GM19351 (cell line): ENCODE measurements at regions not wholly inside any gene's neighbourhood (a gene's known extent, or its start where the extent isn't known, plus 50 kb on each side); places are given as distances from the start of the nearest gene placed in this dataset.

Source experiments
- ATAC-seq: cut with Tn5 transposase; IDR thresholded peaks from one replicate; pipeline ENCODE4 v1.9.1; 2021; ENCODE audit warnings: mild to moderate bottlenecking, moderate library complexity; ENCODE audit not compliant: unreplicated experiment

- no peak for ATAC-seq
Observed at GRCh38 chr12:84689638-84690037, 223.0 kb downstream of the SLC6A15 start.

- no peak for ATAC-seq
Observed at GRCh38 chr12:84685379-84685778, 227.2 kb downstream of the SLC6A15 start.

DNA sequence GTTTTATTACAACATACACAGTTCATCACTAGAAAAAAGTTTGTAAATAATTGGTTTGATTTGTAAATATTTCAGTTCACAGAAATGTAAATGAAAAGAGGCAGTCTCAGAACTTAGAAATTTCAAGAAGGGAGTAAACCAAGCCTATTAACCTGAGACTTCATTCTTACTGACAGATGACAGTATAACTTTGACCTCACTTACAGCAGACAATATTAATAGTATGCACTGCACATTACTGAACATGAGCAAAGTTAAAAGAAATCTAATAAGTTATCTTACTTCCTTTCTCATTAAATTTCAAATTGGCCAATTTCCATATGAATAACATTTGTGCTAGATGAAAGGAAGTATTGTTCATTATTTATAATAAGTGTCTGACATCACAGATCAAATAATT, 235.8 kb downstream of the SLC6A15 start:
- no peak for ATAC-seq

DNA sequence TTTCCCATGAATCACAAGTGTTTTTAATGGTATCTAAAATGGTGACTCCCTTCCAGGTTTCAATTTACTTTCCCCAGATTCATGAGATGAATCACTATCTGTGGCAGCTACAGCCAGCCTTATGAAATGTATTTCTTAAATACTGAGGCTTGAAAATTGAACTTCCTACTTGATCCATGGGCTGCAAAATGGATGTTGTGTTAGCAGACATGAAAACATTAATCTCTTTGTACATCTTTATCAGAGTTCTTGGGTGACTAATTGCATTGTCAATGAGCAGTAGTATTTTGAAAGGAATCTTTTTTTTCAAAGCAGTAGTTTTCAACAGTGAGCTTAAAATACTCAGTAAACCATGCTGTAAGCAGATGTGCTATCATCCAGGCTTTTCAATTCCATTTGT, 250.8 kb downstream of the SLC6A15 start:
- no peak for ATAC-seq

DNA sequence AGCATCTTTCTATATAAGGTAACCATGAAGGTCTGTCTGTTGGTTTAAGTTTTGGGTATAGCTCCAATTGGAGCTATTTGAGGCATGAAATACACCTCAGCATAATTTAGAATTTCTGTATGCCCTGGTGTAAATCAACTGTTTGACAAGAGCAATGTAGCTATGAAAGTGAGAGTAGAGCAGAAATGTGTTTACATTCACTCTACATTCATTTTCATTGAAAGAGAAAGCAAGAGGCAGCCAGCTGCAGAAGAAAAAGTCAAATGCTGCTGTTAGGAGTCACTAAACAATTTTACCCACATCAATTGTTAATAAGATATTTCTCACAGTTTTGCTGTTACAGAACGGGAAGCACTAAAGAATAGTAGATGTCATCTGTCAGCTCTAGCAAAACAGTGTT, 252.5 kb downstream of the SLC6A15 start:
- ATAC-seq, result no peak

GRCh38 chr12:84658877-84659276, 253.7 kb downstream of the SLC6A15 start:
- ATAC-seq, result no peak

DNA sequence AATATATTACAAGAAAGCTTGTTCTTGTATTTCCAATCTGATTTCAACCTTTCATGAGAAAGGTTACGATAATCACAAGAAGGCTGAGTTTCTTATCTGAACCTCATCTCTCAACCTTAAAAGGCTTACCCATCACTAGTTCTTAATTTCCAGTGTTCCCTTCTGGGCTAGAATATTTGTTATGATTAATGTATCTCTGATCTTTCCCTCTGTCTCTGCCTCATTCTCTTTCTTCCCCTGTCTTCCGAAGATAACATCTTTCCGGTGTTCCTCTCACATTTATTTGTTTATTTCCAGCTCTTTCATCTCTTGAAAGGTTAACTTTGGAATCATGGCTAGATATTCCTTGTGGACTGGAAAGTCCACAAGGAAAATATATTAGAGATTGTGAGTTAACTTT, 255.9 kb downstream of the SLC6A15 start:
- no peak for ATAC-seq

DNA sequence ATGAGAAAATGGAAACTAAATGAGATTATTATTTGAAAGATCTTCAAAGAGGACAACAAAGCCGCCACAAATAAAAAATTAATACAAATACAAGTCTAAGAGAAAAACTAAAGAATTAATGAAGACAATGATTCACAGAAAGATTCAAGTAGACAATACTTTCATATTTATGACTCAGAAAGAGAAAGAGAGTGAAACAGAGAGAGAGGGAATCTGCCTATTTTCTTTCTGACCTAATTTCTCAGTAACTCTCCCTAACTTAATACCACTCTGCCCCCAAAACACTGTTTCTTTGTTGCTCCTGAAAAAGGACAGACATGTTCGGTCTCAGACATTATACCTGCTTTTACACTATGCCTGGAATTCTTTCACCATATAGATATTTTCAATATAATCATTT, 259.1 kb downstream of the SLC6A15 start:
- ATAC-seq, result no peak

- no peak for ATAC-seq
Observed at GRCh38 chr12:84648425-84648824, 264.2 kb downstream of the SLC6A15 start.

GRCh38 chr12:84644908-84645307, 267.7 kb downstream of the SLC6A15 start:
- no peak for ATAC-seq

DNA sequence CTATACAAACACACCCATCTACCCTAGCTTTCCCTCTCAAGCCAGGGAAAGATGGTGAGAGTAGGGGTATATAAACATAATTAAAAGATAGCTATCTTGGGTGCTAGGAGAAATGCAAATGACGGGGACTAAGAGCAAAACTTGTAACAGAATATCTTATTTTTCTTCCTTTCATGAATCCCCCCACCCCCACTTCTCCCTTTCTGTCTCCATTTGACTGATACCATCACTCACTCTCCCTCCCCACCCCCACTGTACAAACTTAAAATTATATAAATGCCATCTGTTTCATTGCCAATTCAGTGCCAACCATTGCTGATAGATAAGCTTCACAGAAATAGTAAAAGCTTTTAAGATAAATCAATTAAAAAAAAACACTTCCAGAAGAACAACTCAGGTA, 268.6 kb downstream of the SLC6A15 start:
- no peak for ATAC-seq

DNA sequence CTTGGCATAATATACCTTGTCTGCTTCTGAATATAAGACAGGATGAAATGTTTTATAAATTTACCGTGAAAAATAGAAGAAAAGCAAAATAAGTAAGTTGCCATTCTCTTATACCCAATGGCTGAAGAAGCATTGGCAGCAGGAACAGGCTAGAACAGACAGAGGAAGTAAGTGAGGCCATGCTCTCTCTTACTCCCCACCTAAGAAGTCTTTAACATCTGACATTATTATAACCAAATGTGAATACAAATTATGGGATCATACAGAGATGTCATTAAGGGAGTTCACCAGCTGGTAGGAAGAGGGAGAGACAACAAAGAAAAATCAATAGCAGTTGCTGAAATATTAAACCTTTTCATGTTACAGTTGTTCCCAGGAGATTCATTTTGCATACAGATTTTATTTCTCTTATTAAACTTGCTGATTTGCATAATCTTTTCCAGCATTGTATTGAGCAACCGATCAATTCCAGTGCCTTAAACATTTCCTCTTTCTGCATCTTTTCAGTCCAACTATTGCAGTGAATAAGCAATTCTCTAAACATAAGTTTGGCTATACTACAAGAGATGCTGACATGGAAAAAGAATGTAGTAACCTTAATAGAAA, 270.6 kb downstream of the SLC6A15 start:
- no peak for ATAC-seq

- ATAC-seq, result no peak
Observed at GRCh38 chr12:84638811-84639368, 273.7 kb downstream of the SLC6A15 start.

GRCh38 chr12:84637926-84638325, 274.7 kb downstream of the SLC6A15 start:
- no peak for ATAC-seq

GRCh38 chr12:84636801-84637290, 275.8 kb downstream of the SLC6A15 start:
- no peak for ATAC-seq

- no peak for ATAC-seq
Observed at GRCh38 chr12:84634526-84634925, 278.1 kb downstream of the SLC6A15 start.

- no peak for ATAC-seq
Observed at GRCh38 chr12:84632556-84632955, 280.0 kb downstream of the SLC6A15 start.

DNA sequence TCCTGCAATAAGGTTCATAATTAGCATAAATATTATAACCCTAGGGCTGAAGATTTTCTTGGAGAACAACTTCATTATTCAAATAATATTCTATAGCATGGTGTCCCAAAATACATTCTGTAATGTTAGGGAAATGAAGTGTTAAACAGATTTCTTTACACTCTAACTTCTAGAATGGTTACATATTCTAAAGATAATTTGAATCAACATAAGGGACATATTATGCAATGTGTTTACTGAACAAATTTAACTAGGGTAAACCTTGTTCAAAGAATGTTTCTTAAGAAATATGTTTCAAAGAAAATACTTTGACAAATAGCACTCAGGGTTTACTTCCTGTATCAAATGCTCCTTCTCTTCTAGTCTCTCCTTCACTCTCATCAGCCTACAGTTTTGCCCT, 281.6 kb downstream of the SLC6A15 start:
- no peak for ATAC-seq

GRCh38 chr12:84627593-84627992, 285.0 kb downstream of the SLC6A15 start:
- no peak for ATAC-seq

DNA sequence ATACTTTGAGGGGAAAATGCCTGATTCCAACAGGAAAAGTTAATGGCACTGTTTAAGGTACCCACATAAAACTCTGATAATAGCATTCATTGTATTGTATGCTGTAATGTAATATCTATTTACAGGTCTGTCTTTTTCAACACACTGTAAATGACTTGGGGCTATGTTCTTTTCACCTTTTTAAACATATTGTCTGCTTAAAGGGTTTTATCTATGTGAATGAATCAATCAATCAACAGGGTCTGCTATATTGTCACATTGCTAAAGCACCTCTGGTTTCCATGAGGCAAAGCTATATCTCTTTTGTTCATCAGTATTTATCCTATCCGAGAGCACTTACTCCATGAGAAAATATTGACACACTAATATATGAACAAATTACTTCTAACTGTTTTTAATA, 288.0 kb downstream of the SLC6A15 start:
- ATAC-seq, result no peak

DNA sequence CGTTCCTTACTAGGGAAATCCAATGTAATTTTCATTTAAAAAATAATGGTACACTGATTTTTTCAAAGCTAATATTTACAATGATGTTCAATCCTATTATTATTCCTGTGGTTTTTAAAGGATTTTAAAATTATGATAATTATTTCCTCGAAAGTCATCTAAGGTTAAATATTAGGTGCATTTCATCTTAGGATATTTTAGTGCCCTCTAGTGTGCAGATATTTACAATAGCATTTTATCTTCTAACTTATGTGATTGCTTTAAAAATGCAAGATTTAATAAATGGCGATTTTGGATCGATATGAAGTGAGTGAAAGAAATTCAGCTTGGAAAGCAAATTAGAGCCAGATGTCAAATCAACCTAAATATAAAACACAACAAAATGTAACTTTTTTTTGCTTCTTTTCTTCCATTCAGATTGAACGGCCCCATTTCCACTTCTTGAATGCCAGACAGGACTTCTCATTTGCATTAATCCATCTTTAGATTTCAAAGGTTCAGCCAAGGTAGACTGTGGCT, 293.5 kb downstream of the SLC6A15 start:
- no peak for ATAC-seq

- ATAC-seq, result no peak
Observed at GRCh38 chr12:84607170-84607819, 305.3 kb downstream of the SLC6A15 start.
